ENCODE measurements at regions not wholly inside any gene's neighbourhood (a gene's known extent, or its start where the extent isn't known, plus 50 kb on each side); places are given as distances from the start of the nearest gene placed in this dataset.

DNA sequence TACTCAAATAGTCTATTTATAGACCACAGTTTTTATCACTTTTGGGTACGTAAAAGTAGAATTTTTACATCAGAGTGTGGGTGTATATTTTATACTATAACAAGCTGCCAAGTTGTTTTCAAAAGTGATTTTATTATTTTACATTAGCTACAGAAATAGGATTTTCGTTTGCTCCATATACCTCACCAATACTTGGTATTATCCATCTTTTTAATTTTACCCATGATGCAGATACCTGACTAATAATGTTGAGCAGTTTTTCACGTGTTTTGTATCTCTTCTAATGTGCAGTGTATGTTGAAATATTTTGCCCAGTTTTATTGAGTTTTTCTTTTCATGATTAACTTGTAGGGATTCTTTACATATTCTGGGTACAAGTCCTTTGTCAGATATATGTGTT is 379.8 kb downstream of the MATN1 start:
- Mint-ChIP-seq H3K4me3 (ENCODE audit: unreplicated experiment) (no peak overlapping the region), H3K27ac (ENCODE audit: unreplicated experiment) (no peak overlapping the region), H3K9me3 (ENCODE audit: unreplicated experiment) (no peaks in the 10 kb centered on the region), H3K27me3 (ENCODE audit: insufficient read depth, unreplicated experiment) (peaks cover 2% of the 10 kb centered on the region), H3K4me1 (ENCODE audit: low read depth, unreplicated experiment) (no peaks in the 10 kb centered on the region), H3K36me3 (ENCODE audit: insufficient read depth, unreplicated experiment) (no peaks in the 10 kb centered on the region)
- Histone ChIP-seq H3K27me3 (replicated peaks; ENCODE audit: control insufficient read depth, insufficient read depth, low read length) (no peaks in the 10 kb centered on the region), H3K4me3 (ENCODE audit: low read depth, low read length) (no peak overlapping the region), H3K9me3 (no peaks in the 10 kb centered on the region), H3K4me1 (no peaks in the 10 kb centered on the region), H3K36me3 (ENCODE audit: control insufficient read depth, insufficient read depth, low read length) (no peaks in the 10 kb centered on the region)
- no peak for DNase-seq
- ChIA-PET CTCF (no interaction called here), POLR2A (no interaction called here)
- intact Hi-C loops (cut with micrococcal nuclease; ENCODE audit: unreplicated experiment): no loop called here
- TF ChIP-seq, protein P1, sequence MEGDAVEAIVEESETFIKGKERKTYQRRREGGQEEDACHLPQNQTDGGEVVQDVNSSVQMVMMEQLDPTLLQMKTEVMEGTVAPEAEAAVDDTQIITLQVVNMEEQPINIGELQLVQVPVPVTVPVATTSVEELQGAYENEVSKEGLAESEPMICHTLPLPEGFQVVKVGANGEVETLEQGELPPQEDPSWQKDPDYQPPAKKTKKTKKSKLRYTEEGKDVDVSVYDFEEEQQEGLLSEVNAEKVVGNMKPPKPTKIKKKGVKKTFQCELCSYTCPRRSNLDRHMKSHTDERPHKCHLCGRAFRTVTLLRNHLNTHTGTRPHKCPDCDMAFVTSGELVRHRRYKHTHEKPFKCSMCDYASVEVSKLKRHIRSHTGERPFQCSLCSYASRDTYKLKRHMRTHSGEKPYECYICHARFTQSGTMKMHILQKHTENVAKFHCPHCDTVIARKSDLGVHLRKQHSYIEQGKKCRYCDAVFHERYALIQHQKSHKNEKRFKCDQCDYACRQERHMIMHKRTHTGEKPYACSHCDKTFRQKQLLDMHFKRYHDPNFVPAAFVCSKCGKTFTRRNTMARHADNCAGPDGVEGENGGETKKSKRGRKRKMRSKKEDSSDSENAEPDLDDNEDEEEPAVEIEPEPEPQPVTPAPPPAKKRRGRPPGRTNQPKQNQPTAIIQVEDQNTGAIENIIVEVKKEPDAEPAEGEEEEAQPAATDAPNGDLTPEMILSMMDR (IDR thresholded peaks at IDR 0.05; ENCODE audit: insufficient read depth in 1 of 2, low read depth in 1 of 2, low read length in 1 of 2, severe bottlenecking in 1 of 2, unreplicated experiment in 1 of 2): no peak
- BruUV-seq (replicated peaks): no TSS peak

DNA sequence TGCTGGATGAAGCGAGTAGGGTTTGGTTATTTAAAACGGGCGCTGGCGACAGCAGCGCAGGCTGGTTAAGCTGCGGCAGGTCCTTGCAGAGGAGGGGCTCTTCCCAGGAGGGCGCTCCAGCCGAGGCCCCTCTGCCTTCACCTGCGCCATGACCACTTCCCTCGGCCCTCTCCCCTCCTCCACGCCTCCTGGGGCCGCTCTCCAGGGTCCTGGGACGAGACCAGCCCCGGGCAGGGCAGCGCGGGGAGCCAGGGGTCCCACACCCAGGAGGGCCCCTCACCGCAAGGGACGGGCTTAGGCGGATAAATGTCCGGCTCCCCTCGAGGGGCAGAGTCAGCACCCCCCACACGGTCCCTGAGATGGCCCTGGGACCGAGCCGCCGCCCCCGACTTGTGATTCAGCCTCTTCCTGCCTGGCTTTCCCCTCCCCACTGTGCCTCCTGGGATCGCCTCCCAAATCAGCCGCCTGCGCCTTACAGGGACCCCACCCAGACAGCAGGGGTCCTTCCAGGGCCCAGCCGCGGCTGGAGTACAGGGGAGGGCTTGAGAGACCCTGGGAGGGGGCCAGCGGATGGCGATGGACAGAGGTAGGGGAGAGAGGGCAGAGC is 380.7 kb downstream of the MATN1 start:
- TF ChIP-seq, protein P1 (IDR thresholded peaks at IDR 0.05; ENCODE audit: insufficient read depth in 1 of 2, low read depth in 1 of 2, low read length in 1 of 2, severe bottlenecking in 1 of 2, unreplicated experiment in 1 of 2): no peak
- H3K4me1 Mint-ChIP-seq (ENCODE audit: low read depth, unreplicated experiment): no peaks in the 10 kb centered on the region
- no peak overlapping the region for H3K4me3 Mint-ChIP-seq (ENCODE audit: unreplicated experiment)
- H3K9me3 ChIP-seq: no peaks in the 10 kb centered on the region
- no TSS peak for BruUV-seq (replicated peaks)
- H3K4me3 ChIP-seq (ENCODE audit: low read depth, low read length): no peak overlapping the region
- ChIA-PET POLR2A (no interaction called here), CTCF (no interaction called here)
- H3K9me3 Mint-ChIP-seq (ENCODE audit: unreplicated experiment): no peaks in the 10 kb centered on the region
- H3K27me3 ChIP-seq (replicated peaks; ENCODE audit: control insufficient read depth, insufficient read depth, low read length): no peaks in the 10 kb centered on the region
- peaks cover 2% of the 10 kb centered on the region for H3K27me3 Mint-ChIP-seq (ENCODE audit: insufficient read depth, unreplicated experiment)
- H3K27ac Mint-ChIP-seq (ENCODE audit: unreplicated experiment): no peak overlapping the region
- H3K36me3 ChIP-seq (ENCODE audit: control insufficient read depth, insufficient read depth, low read length): no peaks in the 10 kb centered on the region
- H3K36me3 Mint-ChIP-seq (ENCODE audit: insufficient read depth, unreplicated experiment): no peaks in the 10 kb centered on the region
- intact Hi-C loops (cut with micrococcal nuclease; ENCODE audit: unreplicated experiment): no loop called here
- H3K4me1 ChIP-seq: no peaks in the 10 kb centered on the region
- DNase-seq: no peak

DNA sequence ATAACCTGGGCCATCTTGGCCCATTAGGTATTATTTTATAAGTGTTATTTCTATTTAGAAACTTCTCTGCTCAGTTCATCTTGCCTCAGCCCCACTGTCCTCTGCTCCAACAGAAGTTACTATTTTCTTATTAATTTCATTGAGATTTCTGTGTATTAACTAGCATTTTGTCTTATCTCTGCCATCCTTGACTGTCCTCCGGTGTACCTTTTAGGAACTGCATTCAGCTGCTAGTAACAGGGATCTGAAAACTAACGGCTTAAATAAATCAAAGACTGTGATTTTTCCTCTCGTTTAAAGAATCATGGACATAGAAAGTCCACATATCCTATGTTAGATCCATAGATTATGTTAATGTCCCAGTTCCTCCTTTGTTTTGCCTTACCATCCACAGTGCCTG is 382.5 kb downstream of the MATN1 start:
- Mint-ChIP-seq H3K4me3 (ENCODE audit: unreplicated experiment) (no peak overlapping the region), H3K9me3 (ENCODE audit: unreplicated experiment) (no peaks in the 10 kb centered on the region), H3K27me3 (ENCODE audit: insufficient read depth, unreplicated experiment) (no peaks in the 10 kb centered on the region), H3K4me1 (ENCODE audit: low read depth, unreplicated experiment) (no peaks in the 10 kb centered on the region), H3K36me3 (ENCODE audit: insufficient read depth, unreplicated experiment) (no peaks in the 10 kb centered on the region), H3K27ac (ENCODE audit: unreplicated experiment) (no peak overlapping the region)
- Histone ChIP-seq H3K36me3 (ENCODE audit: control insufficient read depth, insufficient read depth, low read length) (no peaks in the 10 kb centered on the region), H3K9me3 (no peaks in the 10 kb centered on the region), H3K27me3 (replicated peaks; ENCODE audit: control insufficient read depth, insufficient read depth, low read length) (no peaks in the 10 kb centered on the region), H3K4me1 (no peaks in the 10 kb centered on the region), H3K4me3 (ENCODE audit: low read depth, low read length) (no peak overlapping the region)
- DNase-seq: no peak
- intact Hi-C loops (cut with micrococcal nuclease; ENCODE audit: unreplicated experiment): no loop called here
- ChIA-PET POLR2A (no interaction called here), CTCF (no interaction called here)
- TF ChIP-seq, protein P1 (IDR thresholded peaks at IDR 0.05; ENCODE audit: insufficient read depth in 1 of 2, low read depth in 1 of 2, low read length in 1 of 2, severe bottlenecking in 1 of 2, unreplicated experiment in 1 of 2): no peak
- BruUV-seq (replicated peaks): no TSS peak
